Suprapubic skin (tissue), 4 donors: ENCODE measurements at regions not wholly inside any gene's neighbourhood (a gene's known extent, or its start where the extent isn't known, plus 50 kb on each side); places are given as distances from the start of the nearest gene placed in this dataset.
"Not testable (repeated sequence)": the region's sequence is repeated elsewhere in the genome, so short reads cannot be mapped to it uniquely, and the experiment has no call there.

ENCODE experiments used
- DNase-seq, 2 donors: peaks; one replicate each; pipeline ENCODE4 v3.0.0-alpha.2; 2019; ENCODE audit warnings: low spot score in 2 of 2
- H3K27ac ChIP-seq: fragments of 200-600 bp; sonication (generic); one replicate; pipeline ENCODE4 v1.5.1; 2019
- H3K27me3 ChIP-seq: fragments of 200-600 bp; sonication (generic); one replicate; pipeline ENCODE4 v1.5.1; 2019
- H3K36me3 ChIP-seq: fragments of 200-600 bp; sonication (generic); one replicate; pipeline ENCODE4 v1.5.1; 2019
- H3K4me1 ChIP-seq: fragments of 200-600 bp; sonication (generic); one replicate; pipeline ENCODE4 v1.5.1; 2019
- H3K4me3 ChIP-seq: fragments of 200-600 bp; sonication (generic); one replicate; pipeline ENCODE4 v1.5.1; 2019; ENCODE audit warnings: mild to moderate bottlenecking
- H3K9me3 ChIP-seq: fragments of 200-600 bp; sonication (generic); one replicate; pipeline ENCODE4 v1.5.1; 2019
- CTCF ChIP-seq, 2 donors: fragments of 200-600 bp in 1 of 2; fragments of 450-650 bp in 1 of 2; sonication (generic) in 1 of 2; IDR thresholded peaks; one replicate each; pipeline ENCODE4 v1.5.1; 2016 to 2019; ENCODE audit warnings: antibody characterized with exemption in 2 of 2, mild to moderate bottlenecking in 1 of 2, moderate library complexity in 1 of 2
- EP300 ChIP-seq: sonication (generic); formaldehyde crosslinking; IDR thresholded peaks from one replicate; pipeline ENCODE4 v1.6.1; 2017; ENCODE audit warnings: antibody characterized with exemption
- POLR2A ChIP-seq, 2 donors: fragments of 450-650 bp; IDR thresholded peaks; one replicate each; pipeline ENCODE4 v1.6.1; 2017; ENCODE audit warnings: antibody characterized with exemption in 2 of 2, mild to moderate bottlenecking in 2 of 2, moderate library complexity in 2 of 2
- POLR2AphosphoS5 ChIP-seq, 3 donors: sonication (generic); formaldehyde crosslinking; IDR thresholded peaks; one replicate each; pipeline ENCODE4 v1.6.1; 2017; ENCODE audit warnings: antibody characterized with exemption in 3 of 3
- WGBS: methylation state at CpG from one replicate; pipeline ENCODE4 v1.1.5; 2018; 5-methylcytosine and 5-hydroxymethylcytosine counted together

GRCh38 chr6:4208158-4208557 is 72.8 kb upstream of the ECI2 start:
- Histone ChIP-seq H3K27me3 (no peaks in the 10 kb centered on the region), H3K36me3 (no peaks in the 10 kb centered on the region), H3K4me1 (no peaks in the 10 kb centered on the region), H3K9me3 (no peaks in the 10 kb centered on the region), H3K27ac (no peak overlapping the region), H3K4me3 (no peak overlapping the region)
- TF ChIP-seq POLR2A (IDR thresholded peaks at IDR 0.05): no peak
- no peak for TF ChIP-seq CTCF (IDR thresholded peaks at IDR 0.05)
- no peak for TF ChIP-seq EP300
- no peak for TF ChIP-seq POLR2AphosphoS5 (IDR thresholded peaks at IDR 0.05)
- 70% methylated on average over 2 of the region's 2 CpGs for WGBS
- no peak for DNase-seq

GRCh38 chr6:4203642-4204417 is 68.5 kb upstream of the ECI2 start:
- DNase-seq, H3K4me1 ChIP-seq, H3K27ac ChIP-seq, H3K4me3 ChIP-seq, H3K36me3 ChIP-seq, H3K9me3 ChIP-seq, H3K27me3 ChIP-seq: not testable (repeated sequence)
- WGBS: 98% methylated on average over 4 of the region's 21 CpGs

- Histone ChIP-seq H3K36me3 (no peaks in the 10 kb centered on the region), H3K27me3 (no peaks in the 10 kb centered on the region), H3K27ac (no peak overlapping the region), H3K9me3 (no peaks in the 10 kb centered on the region), H3K4me3 (no peak overlapping the region), H3K4me1 (no peaks in the 10 kb centered on the region)
- TF ChIP-seq POLR2A (IDR thresholded peaks at IDR 0.05) (no peak), CTCF (IDR thresholded peaks at IDR 0.05) (no peak), EP300 (no peak)
- WGBS: 97% methylated on average over 3 of the region's 3 CpGs
- no peak for DNase-seq
These were observed 57.3 kb upstream of the ECI2 start for GRCh38 chr6:4192627-4193026.

GRCh38 chr6:4192173-4192572 is 56.8 kb upstream of the ECI2 start:
- H3K9me3 ChIP-seq: no peaks in the 10 kb centered on the region
- H3K36me3 ChIP-seq: no peaks in the 10 kb centered on the region
- H3K4me1 ChIP-seq: no peaks in the 10 kb centered on the region
- 82% methylated on average over 1 of the region's 1 CpG for WGBS
- TF ChIP-seq EP300 (no peak), POLR2AphosphoS5 (IDR thresholded peaks at IDR 0.05) (no peak), CTCF (IDR thresholded peaks at IDR 0.05) (no peak), POLR2A (IDR thresholded peaks at IDR 0.05) (no peak)
- no peaks in the 10 kb centered on the region for H3K27me3 ChIP-seq
- DNase-seq: no peak
- H3K27ac ChIP-seq: no peak overlapping the region
- no peak overlapping the region for H3K4me3 ChIP-seq

- DNase-seq: no peak
- Histone ChIP-seq H3K4me3 (no peak overlapping the region), H3K9me3 (no peaks in the 10 kb centered on the region), H3K27ac (no peak overlapping the region), H3K36me3 (no peaks in the 10 kb centered on the region), H3K4me1 (no peaks in the 10 kb centered on the region), H3K27me3 (no peaks in the 10 kb centered on the region)
- no peak for TF ChIP-seq POLR2A (IDR thresholded peaks at IDR 0.05)
- no peak for TF ChIP-seq EP300
- TF ChIP-seq CTCF (IDR thresholded peaks at IDR 0.05): no peak
- no peak for TF ChIP-seq POLR2AphosphoS5 (IDR thresholded peaks at IDR 0.05)
- 89% methylated on average over 13 of the region's 27 CpGs for WGBS
These were observed 55.9 kb upstream of the ECI2 start for GRCh38 chr6:4191271-4191721.

GRCh38 chr6:4189249-4189648 is 53.9 kb upstream of the ECI2 start:
- H3K27ac ChIP-seq: no peak overlapping the region
- no peak overlapping the region for H3K4me3 ChIP-seq
- H3K27me3 ChIP-seq: no peaks in the 10 kb centered on the region
- H3K4me1 ChIP-seq: no peaks in the 10 kb centered on the region
- H3K36me3 ChIP-seq: no peaks in the 10 kb centered on the region
- no peak for TF ChIP-seq CTCF (IDR thresholded peaks at IDR 0.05)
- TF ChIP-seq POLR2AphosphoS5 (IDR thresholded peaks at IDR 0.05): no peak
- TF ChIP-seq POLR2A (IDR thresholded peaks at IDR 0.05): no peak
- no peak for TF ChIP-seq EP300
- DNase-seq: no peak
- 93% methylated on average over 10 of the region's 10 CpGs for WGBS
- H3K9me3 ChIP-seq: no peaks in the 10 kb centered on the region
